ENCODE measurements at regions not wholly inside any gene's neighbourhood (a gene's known extent, or its start where the extent isn't known, plus 50 kb on each side); places are given as distances from the start of the nearest gene placed in this dataset.
A peak's percentile ranks its signal among the peaks of the same experiment; 100 is the strongest.

GRCh38 chr17:77470800-77471733 is 330.3 kb downstream of the SEC14L1 start:
- no peak for DNase-seq (ENCODE audit: extremely low spot score, unreplicated experiment)

DNA sequence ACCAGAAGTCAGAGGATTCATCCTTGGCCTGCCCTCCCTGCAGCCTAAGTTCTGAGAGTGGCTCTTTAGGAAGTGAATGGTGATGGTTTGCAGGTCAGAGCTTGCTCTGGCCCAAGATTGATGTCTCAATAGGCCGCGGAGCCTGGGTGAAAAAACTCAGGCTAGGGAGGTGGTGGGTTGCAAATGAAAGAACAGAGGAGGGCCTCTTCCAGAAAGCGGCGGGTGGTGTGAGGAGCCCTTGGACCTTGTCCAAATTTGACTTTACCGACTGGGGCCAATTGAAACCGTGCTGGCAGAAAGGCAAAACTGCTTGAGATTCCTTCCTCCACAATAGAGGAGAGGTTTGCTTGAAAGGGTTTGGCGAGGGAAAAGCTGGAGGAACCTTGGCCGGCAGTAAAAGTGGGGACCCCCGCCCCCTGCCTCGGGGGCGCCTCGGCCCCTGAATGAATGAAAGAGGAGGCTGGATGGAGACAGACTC is 331.3 kb downstream of the SEC14L1 start:
- Mint-ChIP-seq H3K27ac (peak overlapping the region; percentile 92), H3K27me3 (no peaks in the 10 kb centered on the region), H3K4me1 (ENCODE audit: unreplicated experiment) (peaks cover 81% of the 10 kb centered on the region), H3K4me3 (peak overlapping the region; percentile 79), H3K36me3 (peaks cover 26% of the 10 kb centered on the region), H3K9me3 (no peaks in the 10 kb centered on the region)
- no peak for DNase-seq (ENCODE audit: extremely low spot score, unreplicated experiment)
- TF ChIP-seq CTCF (conservative IDR thresholded peaks at IDR 0.05), result no peak

More at GRCh38 chr17:77470800-77471733, 330.3 kb downstream of the SEC14L1 start:
- Mint-ChIP-seq H3K4me3 (peak overlapping the region; percentile 79), H3K9me3 (no peaks in the 10 kb centered on the region), H3K36me3 (peaks cover 26% of the 10 kb centered on the region), H3K27ac (peak overlapping the region; percentile 92), H3K4me1 (ENCODE audit: unreplicated experiment) (peaks cover 87% of the 10 kb centered on the region), H3K27me3 (no peaks in the 10 kb centered on the region)
- TF ChIP-seq CTCF (conservative IDR thresholded peaks at IDR 0.05), result peak; percentile 34

GRCh38 chr17:77472468-77473310 is 331.9 kb downstream of the SEC14L1 start:
- Mint-ChIP-seq H3K9me3 (no peaks in the 10 kb centered on the region), H3K27me3 (no peaks in the 10 kb centered on the region), H3K27ac (peak overlapping the region; percentile 92), H3K36me3 (peaks cover 26% of the 10 kb centered on the region), H3K4me1 (ENCODE audit: unreplicated experiment) (peaks cover 84% of the 10 kb centered on the region), H3K4me3 (peak overlapping the region; percentile 79)
- DNase-seq (ENCODE audit: extremely low spot score, unreplicated experiment), result no peak
- no peak for TF ChIP-seq CTCF (conservative IDR thresholded peaks at IDR 0.05)

GRCh38 chr17:77473615-77474226 is 333.0 kb downstream of the SEC14L1 start:
- H3K9me3 Mint-ChIP-seq, result no peaks in the 10 kb centered on the region
- no peak for TF ChIP-seq CTCF (conservative IDR thresholded peaks at IDR 0.05)
- H3K27ac Mint-ChIP-seq, result peak overlapping the region; percentile 92
- peak overlapping the region; percentile 68 for H3K4me3 Mint-ChIP-seq
- H3K27me3 Mint-ChIP-seq, result no peaks in the 10 kb centered on the region
- DNase-seq (ENCODE audit: extremely low spot score, unreplicated experiment), result no peak
- peaks cover 20% of the 10 kb centered on the region for H3K36me3 Mint-ChIP-seq
- peaks cover 77% of the 10 kb centered on the region for H3K4me1 Mint-ChIP-seq (ENCODE audit: unreplicated experiment)

DNA sequence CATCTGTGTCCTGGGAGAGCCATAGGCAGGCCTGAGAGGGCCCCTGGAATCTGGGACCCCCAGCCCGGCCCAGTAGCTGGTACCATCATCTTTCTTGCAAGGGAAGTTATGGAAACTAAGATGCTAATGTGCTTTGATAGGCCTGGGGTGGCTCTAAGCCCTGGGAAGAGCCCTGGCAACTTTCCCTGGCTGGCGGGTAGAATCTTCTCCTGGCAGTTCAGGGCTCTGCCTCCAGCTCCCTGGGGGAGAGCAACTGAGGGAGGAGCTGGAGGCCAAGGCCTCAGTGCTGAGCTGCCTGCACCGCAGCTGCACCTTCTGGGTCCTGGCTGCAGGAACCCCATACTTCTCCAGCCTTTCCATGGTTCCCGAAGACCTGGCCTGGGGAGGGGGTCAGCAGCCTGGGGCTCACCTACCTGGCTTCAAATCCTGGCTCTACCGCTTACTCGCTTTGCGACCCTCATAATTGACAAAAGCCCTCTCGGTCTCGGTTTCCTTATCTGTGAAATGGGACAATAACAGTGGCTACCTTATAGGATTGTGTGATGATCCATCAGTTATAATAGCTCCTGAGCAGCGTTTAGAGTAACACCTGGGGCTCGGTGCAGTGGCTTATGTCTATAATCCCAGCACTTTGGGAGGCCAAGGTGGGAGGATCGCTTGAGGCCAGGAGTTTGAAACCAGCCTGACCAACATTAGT is 333.7 kb downstream of the SEC14L1 start:
- peak overlapping the region; percentile 68 for H3K4me3 Mint-ChIP-seq
- no peak for DNase-seq (ENCODE audit: extremely low spot score, unreplicated experiment)
- TF ChIP-seq CTCF (conservative IDR thresholded peaks at IDR 0.05), result no peak
- no peaks in the 10 kb centered on the region for H3K27me3 Mint-ChIP-seq
- H3K9me3 Mint-ChIP-seq, result no peaks in the 10 kb centered on the region
- peak overlapping the region; percentile 92 for H3K27ac Mint-ChIP-seq
- H3K36me3 Mint-ChIP-seq, result peaks cover 23% of the 10 kb centered on the region
- peaks cover 81% of the 10 kb centered on the region for H3K4me1 Mint-ChIP-seq (ENCODE audit: unreplicated experiment)
